Activated naive CD4-positive, alpha-beta T cell treated with Interleukin-2 at 50 U/mL for 16 hours (primary cell): ENCODE measurements at regions not wholly inside any gene's neighbourhood (a gene's known extent, or its start where the extent isn't known, plus 50 kb on each side); places are given as distances from the start of the nearest gene placed in this dataset.
"Not testable (repeated sequence)": the region's sequence is repeated elsewhere in the genome, so short reads cannot be mapped to it uniquely, and the experiment has no call there.

Source experiments
- DNase-seq: peaks from one replicate; pipeline ENCODE4 v3.0.0-alpha.2; 2020

DNA sequence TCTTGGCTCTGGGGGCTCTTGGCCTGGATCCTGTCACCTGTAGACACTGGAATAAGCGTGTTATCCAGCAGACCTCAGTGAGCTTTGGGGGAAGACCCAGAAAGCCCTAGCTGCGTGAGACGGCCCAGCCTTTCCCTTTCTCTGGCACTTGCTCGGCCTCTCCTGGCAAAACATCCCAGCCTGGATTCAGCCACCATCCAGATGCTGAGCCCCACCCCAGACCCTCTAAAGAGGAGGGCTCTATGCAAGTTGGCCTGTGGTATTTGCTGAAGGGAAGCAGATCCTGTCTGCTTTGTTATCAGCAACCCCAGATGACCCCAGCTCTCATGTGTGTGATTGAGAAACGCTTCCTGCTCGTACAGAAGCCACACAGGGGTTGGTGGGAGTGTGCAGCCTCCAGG is 267.2 kb downstream of the FAM43A start:
- no peak for DNase-seq

GRCh38 chr3:194953291-194953690 is 267.6 kb downstream of the FAM43A start:
- DNase-seq = no peak

DNA sequence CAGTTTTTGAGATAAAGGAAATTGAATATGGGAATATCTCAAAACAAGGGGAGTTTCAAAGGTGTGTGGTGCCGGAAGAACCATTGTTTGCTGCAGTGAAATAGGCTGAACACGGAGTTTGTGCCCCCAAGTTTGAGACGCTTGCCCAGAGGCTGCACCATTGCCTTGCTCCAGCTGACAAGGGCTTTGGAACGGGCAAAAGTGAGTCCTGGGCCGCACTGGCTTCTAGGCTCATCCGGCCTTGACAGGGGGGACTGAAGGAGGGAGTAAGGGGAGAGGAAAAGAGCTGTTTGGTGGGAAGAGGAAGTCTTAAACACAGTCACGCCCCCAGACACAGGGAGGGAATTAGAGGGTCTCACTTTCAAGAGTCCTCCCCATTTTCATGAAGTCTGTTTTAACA is 269.9 kb downstream of the FAM43A start:
- no peak for DNase-seq

DNA sequence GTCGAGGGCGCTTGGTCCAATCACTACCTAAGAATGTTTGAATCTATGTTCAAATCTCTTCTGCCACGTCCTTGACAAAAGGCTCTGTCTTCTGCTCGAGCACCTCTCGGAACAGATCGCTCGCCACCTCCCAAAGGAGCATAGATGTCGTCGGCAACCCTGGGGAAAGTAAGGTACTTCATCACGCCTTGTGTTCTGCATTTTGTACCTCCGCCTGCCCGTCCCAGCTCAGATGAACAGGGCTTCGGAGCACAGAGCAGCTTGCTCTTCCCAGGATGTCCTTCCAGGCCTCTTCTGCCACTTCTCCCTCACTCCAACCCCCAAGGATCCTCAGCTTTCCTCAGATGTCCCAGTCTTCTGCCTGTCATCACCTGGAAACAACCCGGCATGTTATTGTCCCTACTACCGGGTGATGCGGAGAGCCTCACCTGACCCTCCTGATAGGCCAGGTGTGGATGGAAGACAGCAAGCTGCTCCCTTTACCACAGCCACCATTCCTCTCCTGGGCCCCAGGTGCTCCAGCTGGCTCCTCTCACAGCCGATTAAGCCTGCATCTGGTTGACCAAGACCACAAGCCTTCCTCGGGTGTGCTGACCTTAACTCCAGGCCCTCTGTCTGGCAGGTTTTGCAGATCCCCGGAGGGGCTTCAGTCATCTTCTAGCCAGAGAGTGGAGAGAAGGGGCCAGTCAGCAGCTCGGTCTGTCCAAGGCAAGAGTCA is 270.5 kb downstream of the FAM43A start:
- DNase-seq = no peak

DNA sequence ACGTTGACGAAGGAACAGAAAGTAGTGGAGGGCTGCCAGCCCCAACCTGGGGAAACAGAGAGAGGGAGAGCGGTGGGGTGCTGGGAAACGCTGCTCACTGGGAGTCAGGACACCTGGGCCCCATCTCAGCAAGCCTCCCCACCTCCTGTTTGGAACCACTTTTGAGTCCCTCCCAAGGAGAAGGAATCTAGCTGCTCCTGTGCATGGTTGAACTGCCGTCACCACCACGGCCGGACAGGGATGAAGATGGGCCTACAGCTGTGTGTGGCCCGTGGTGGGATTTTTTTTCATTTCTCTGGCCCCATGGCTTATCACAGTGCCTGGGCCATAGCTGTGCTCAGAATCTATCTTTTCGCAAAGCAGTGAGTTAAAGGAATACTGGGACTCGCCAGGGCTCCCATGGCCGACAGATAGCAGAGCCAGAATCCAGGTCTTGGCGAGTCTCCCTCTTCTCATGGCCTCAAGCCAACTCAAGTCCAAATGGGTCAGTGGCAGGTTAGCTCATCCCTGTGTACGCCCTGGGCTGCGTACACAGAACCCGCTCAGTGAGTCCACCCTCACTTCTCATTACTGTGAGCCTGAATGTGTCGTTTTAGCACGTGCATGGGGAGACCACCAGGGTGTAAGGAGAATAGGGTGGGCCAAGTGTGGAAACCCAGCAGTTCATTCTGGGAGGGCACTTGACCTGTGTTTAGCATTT is 271.2 kb downstream of the FAM43A start:
- no peak for DNase-seq

- no peak for DNase-seq
Observed at GRCh38 chr3:194957743-194958240, 272.1 kb downstream of the FAM43A start.

DNA sequence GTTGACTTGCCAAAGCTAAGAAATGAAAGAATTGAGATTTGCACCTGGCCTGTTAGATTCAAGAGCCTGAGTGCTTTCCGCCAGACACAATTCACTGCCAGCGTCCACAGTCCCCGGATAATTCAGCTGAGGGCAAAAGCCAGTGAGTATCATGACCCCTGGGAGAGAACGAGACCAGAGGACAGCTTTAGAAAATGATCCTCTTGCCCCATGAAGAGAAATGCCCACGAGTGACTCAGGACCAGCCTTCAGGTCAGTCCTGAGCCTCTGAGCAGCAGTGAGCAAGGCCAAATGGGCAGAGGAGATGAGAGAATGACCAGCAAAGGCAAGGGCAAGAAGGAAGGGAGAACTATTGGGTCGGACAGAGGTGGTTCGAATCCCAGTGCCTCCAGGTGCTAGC is 273.5 kb downstream of the FAM43A start:
- DNase-seq = no peak

DNA sequence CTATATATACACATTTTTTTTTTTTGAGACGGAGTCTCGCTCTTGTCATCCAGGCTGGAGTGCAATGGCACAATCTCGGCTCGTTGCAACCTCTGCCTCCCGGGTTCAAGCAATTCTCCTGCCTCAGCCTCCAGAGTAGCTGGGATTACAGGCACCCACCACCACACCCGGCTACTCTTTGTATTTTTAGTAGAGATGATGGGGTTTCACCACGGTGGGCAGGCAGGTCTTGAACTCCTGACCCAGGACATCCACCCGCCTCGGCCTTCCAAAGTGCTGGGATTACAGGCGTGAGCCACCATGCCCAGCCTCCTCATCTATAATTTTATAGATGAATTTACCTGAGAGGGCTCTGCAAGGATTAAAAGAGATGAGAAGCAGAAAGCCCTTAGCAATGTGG is 274.0 kb downstream of the FAM43A start:
- DNase-seq = not testable (repeated sequence)

DNA sequence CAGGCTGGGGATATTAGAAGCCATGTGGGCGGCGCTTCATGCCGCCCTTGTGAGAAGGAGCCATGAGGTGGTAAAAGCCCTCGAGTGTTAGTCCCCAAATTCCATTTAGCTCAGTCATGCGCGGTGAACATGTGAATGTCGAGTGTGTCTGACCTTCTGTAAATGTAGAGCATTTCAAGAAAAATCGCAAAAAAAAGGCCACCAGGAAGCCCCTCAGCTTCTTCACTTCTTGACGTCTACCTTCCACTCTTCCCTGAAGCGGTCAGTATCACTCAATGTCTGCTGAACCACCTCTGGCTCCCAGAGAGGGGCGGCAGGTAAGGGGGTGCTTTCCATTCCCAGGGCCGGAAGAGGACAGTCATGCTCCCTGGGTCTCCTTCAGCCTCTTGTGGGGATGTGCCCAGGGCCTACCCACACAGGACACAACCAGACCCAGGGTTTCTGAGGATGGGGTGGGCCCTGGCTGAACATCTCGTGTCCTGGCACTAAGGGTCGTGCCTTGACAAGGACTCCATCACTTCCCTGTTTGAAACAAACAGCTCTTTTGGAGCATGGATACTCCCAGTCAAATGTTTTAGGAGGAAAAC is 274.9 kb downstream of the FAM43A start:
- DNase-seq = no peak

GRCh38 chr3:194961149-194961548 is 275.5 kb downstream of the FAM43A start:
- no peak for DNase-seq

DNA sequence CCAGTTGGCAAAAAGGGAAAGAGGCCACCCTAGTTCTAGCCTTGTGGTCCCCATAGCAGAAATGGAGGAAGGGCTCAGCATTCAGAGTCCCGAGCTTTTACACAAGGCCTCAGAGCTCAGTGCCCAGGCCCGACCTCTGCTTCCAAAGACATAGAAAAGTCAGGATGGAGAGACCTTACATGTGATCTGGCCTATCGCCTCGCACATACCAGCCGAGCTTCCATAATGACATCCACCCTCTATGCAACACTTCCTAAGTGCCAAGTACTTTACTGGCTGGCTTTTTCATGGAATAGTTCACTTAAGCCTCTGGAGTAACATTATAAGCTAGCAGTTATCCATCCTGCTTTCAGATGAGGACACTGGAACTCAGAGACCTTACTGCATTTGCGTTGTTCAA is 275.9 kb downstream of the FAM43A start:
- no peak for DNase-seq

GRCh38 chr3:194962056-194962455 is 276.4 kb downstream of the FAM43A start:
- no peak for DNase-seq

DNA sequence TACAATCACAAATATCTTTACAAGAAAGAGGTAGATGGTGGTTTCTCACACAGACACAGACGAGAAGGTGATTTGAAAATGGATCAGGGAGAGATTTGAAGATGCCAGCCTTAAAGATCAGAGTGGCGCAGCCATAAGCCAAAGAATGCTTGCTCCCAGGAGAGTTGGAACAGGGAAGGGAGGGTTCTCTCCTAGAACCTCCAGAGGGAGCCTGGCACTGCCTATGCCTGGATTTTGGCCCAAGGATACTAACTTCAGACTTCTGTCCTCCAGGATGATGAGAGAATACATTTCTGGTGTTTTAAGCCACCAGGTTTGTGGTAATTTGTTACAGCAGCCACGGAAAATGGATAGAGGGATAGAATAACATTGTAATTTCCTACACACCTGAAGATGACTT is 279.1 kb downstream of the FAM43A start:
- DNase-seq = no peak

GRCh38 chr3:194967151-194968117 is 281.8 kb downstream of the FAM43A start:
- DNase-seq = no peak

DNA sequence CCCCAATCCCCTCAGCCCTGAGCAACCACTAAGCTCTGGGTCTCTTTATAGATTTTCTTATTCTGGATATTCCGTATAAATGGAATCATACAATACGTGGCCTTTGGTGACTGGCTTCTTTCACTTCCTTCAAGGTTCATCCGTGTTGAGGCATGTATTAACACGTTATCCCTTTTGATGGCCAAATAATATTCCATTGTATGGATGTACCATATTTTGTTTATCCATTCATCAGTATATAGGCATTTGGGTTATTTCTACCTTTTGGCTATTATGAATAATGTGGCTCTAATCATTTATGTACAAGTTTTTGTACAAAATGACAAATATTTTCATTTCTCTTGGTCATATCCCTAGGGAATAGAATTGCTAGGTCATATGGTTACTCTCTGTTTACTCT is 284.4 kb downstream of the FAM43A start:
- DNase-seq = no peak

- DNase-seq = no peak
Observed at GRCh38 chr3:194971009-194971408, 285.3 kb downstream of the FAM43A start.

DNA sequence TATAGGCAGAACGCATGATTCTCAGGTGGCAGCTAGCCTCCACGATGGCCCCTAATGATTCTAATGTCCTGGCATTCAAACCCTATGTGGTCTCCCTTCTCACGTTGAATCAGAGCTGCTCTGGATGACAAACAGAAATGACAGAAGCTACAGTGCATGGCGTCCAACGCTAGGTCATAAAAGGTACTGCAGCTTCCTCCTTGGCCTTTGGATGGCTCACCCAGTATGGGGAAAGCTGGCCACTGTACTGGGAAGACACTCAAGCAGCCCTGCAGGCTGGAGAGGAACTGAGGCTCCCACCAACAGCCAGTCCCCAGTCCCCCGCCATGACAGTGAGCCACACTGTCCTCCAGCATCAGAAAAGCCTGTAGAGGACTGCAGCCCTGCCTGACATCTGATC is 286.3 kb downstream of the FAM43A start:
- no peak for DNase-seq

GRCh38 chr3:194972641-194973040 is 287.0 kb downstream of the FAM43A start:
- DNase-seq = no peak

DNA sequence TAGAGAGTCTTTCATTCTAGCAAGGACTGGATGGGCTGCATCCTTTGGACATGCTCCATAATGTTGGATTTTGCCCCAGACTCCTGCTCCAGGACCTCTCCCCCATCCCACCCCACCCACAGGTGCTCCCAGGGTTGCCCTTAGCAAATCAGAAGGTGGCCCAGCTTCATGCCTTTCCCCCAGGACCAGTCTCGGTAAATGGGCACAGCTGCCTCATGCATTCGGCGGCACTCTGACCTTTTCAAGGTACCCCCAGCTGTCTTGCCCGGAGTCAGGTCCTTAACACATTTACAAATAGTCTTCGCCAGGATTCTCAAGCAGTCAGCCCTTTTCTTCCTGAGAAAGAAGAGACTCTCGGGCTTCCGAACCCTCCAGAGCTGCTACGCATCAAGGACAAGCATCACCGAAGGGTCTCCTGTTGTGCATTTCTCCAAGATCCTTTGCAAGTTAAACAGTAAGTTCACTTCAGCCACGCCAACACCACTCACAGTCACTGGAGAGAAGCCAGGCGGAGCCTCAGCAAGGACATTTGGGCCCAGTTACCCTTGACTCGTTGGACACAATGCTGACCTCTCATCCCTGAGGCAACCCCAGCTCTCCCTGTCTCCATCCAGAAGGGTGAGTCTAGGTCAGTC is 287.8 kb downstream of the FAM43A start:
- no peak for DNase-seq

GRCh38 chr3:194974468-194975135 is 288.9 kb downstream of the FAM43A start:
- DNase-seq = no peak

DNA sequence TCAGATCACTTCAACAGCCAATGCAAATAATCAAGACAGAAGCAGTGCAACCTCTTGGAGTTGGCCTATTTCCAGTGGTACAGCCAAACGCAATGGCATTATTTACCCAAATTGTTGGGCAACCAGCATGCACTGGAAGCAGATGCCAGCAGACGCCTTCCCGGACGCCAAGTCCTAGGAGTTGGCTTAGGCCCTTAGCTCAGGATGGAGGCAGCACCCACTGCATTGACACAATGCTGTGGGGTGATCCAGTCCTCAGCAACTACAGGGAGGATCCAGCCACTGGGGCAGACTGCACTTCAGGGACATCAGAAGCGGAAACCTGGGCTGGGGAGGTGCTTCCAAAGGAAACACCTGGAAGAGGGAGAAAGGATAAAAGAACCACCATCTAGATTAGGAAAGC is 290.4 kb downstream of the FAM43A start:
- DNase-seq = no peak

DNA sequence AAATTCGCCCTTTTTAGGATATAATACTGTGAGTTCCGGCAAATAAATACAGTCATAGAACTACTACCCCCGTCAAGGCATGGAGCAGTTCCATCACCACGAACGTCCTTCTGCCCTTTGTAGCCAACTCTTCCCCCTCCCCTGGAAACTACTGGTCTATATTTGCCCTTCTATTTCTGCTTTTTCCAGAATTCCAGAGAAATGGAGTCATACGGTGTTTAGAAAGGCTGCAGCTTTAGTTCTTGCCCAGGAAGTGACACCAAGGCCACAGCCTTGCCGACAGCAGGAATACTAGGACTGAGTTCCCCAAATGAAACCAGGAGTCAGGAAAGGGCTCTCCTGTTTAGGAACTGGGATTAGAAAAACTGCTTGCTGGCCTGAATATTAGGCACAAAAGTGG is 291.2 kb downstream of the FAM43A start:
- DNase-seq = no peak
